ENCODE measurements at regions not wholly inside any gene's neighbourhood (a gene's known extent, or its start where the extent isn't known, plus 50 kb on each side); places are given as distances from the start of the nearest gene placed in this dataset.

DNA sequence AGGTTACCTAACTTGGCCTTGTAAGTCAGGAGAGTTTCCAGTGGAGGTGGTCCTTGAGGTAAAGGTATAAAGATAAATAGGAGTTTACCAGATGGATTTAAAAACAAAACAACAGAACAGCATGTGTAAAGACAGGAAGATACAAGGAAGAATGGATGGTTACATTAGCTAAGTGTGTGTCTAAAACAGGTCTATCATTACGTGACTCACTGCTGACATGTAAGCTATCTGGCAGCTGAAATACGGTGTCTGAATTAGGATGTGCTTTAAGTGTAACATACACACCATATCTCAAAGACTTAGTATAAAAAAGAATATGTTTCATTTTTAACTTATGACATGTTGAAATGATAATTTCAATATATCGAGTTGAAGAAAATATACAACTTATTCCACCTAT, 405.1 kb upstream of the ADAMTSL1 start:
- TF ChIP-seq, protein P1, sequence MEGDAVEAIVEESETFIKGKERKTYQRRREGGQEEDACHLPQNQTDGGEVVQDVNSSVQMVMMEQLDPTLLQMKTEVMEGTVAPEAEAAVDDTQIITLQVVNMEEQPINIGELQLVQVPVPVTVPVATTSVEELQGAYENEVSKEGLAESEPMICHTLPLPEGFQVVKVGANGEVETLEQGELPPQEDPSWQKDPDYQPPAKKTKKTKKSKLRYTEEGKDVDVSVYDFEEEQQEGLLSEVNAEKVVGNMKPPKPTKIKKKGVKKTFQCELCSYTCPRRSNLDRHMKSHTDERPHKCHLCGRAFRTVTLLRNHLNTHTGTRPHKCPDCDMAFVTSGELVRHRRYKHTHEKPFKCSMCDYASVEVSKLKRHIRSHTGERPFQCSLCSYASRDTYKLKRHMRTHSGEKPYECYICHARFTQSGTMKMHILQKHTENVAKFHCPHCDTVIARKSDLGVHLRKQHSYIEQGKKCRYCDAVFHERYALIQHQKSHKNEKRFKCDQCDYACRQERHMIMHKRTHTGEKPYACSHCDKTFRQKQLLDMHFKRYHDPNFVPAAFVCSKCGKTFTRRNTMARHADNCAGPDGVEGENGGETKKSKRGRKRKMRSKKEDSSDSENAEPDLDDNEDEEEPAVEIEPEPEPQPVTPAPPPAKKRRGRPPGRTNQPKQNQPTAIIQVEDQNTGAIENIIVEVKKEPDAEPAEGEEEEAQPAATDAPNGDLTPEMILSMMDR (IDR thresholded peaks at IDR 0.05) = no peak
- no peak for TF ChIP-seq EZH2 (IDR thresholded peaks at IDR 0.05; ENCODE audit: borderline replicate concordance, insufficient read depth, low read depth, low read length, poor library complexity, severe bottlenecking)

Data from B cell (primary cell).